IPS DF 4.7 (cell line): ENCODE measurements at regions not wholly inside any gene's neighbourhood (a gene's known extent, or its start where the extent isn't known, plus 50 kb on each side); places are given as distances from the start of the nearest gene placed in this dataset.
"Not testable (repeated sequence)": the region's sequence is repeated elsewhere in the genome, so short reads cannot be mapped to it uniquely, and the experiment has no call there.

ENCODE experiments used
- DNase-seq: peaks from one replicate; pipeline ENCODE4 v3.0.0-alpha.2; 2013; ENCODE audit warnings: low spot score; ENCODE audit errors: extremely low read depth

DNA sequence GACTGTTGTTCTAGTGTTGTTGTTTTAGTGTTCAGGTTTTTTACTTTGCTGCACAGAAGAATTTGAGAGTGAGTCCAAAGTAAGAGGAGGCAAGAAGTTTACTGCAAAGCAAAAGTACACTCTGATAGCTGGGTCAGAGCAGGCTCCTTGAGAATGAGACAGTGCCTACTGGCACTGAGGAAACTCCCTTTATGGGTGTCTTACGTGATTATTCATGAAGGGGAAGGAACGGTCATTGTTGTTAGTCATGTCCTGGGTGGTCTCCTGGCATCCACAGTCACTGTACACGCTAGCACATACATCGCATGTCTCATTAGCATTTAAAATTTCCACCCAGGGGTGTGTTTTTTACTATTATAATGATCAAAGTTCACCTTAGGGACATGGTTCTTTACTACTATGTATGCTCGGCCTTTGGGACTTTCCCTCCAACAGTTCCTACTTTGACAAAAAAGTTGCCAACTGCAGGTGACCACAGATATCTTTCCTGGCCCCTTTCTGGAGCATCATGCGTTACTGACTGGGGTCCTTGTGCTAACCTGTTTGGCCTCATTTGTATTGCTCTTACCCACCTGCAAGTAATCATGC is 688.9 kb upstream of the AMOT start:
- no peak for DNase-seq

DNA sequence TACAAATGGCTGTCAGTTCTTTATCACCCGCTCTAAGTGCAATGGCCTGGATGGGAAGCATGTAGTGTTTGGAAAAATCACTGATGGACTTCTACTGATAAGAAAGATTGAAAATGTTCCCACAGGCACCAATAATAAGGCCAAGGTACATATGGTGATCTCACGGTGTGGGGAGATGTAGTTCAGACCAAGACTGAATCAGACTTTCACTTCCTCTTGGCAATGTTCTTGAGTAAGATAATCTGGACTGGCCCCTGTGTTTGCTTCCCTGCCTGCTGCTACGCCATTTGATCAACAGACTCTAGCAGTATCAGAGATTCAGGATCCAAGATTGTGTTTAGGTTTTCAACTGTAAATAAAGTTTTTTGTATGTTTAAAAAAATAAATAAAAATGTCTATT is 682.2 kb upstream of the AMOT start:
- DNase-seq = no peak

DNA sequence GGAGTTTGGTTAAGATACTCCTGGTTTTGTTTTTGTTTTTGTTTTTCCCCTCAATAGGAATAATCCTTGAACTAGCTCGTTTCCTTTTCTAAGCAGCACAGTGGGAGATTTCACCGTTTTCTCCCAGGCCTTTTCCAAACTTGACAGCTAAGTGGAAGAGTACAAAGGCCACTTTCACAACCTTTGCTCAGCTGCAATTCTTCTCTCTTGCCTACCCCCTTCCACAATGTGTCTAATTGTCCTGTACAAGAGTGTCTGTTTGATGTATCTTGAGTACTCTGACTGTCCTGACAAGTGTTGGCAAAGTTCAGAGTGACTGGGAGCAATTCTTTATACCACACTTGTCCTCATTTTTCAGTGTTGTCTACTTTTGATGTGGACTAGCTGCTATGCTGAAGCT is 674.3 kb upstream of the AMOT start:
- no peak for DNase-seq

DNA sequence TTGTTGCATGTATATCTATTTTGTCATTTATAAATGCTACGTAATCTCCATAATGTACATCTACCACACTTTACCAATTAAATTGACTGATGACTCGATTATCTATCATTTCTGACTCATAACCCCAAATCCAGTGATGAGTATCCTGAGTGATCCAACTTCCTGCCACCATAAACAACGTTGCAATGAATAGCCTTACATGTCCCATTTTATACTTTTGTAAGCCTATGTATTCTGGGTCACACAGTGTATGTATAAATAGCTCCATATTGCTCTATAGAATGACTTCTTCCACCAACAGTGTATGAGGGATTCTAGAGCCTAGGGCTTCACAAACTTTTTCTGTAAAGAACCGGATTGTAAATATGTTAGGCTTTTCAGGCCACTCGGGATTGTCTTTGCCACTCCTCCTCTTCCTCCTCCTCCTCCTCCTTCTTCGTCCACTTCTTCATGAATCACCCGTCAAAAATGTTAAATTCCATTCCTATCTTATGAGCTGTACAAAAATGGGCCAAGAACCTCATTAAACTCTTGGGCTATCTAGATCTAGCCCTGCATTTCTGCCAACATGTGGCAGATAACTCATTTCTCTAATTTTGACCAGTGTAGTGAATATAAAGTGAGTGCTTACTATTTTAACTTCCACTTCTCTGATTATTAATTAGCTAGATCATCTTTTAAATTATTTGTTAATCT is 672.2 kb upstream of the AMOT start:
- no peak for DNase-seq

DNA sequence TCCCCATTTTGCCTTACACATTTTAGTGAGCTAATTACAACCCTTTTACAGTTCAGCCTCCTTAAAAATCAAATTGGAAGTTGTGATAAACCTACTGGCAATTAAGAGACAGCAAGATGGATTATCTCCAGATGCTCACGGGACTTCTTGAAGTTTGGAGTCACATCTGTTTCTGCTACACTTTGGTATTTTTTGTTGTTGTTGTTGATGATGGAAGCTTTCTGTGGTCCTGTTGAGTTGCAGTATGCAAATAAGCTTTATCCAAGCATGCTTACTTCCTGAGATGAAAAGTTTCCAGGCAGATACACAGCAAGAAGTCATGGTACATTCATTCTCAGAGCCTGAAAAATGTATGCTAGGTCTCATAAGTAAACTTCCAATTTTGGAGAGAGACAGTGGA is 670.0 kb upstream of the AMOT start:
- no peak for DNase-seq

DNA sequence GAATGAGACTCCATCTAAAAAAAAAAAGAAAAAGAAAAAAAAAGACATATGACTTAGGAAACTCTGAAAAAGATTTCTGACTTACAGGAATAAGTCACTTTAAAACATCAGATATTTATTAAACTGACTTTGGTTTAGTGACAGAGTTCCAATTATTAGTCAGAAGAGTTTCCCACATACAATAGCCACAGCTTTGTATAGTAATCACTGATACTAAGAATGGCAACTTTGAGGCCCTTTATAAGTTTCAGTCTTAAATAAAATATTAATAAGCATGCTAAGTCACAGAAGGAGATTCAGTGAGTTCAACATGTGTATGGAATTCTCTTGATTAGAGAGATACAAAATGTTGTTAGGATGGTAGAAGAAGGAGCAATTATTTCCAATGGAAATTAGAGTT is 652.3 kb upstream of the AMOT start:
- DNase-seq = no peak

DNA sequence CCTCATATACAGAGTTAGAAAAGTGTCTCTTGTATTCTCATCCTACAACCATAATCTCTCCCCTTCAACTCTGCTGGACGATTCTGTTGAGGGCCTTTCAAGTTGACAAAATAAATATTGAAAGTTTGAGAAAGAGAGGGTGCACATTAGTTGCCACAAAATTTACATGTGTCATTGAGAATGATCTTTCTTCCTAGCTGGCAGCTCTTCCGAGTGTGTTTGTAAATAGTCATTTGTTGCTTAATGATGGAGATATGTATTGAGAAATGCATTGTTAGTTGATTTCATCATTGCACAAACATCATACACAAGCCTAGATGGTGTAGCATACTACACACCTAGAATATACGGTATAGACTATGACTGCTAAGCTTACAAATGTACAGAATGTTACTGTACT is 632.8 kb upstream of the AMOT start:
- no peak for DNase-seq

DNA sequence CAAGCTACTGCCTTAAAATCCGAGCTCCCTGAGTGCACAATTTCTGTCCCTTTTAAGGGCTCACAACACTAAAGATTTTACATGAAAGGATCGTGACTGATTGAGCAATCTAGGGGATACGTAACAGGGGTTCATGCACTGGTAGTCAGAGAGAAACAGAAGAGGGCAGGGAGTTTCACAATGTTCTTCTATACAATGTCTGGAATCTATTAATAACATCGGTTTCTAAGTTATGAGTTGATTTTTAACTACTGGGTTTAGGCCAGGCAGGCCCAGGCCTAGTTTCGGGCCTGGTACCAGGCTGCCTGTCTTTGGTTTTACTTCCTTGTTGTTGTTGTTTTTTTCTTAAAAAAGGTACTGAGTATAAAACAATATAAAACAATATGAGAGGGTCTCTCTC is 632.4 kb upstream of the AMOT start:
- DNase-seq = not testable (repeated sequence)

DNA sequence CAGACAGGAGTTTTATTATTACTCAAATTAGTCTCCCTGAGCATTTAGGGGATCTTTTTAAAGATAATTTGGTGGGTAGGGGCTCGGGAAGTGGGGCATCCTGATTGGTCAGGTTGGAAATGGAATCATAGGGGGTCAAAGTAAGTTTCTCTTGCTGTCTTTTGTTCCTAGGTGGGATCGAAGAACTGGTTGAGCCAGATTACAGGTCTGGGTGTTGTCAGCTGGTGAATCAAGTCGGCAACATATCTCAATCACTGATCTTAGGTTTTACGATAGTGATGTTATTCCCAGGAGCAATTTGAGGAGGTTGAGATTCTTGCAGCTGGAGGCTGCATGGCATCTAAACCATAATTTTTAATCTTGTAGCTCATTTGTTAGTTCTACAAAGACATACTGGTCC is 629.5 kb upstream of the AMOT start:
- no peak for DNase-seq

DNA sequence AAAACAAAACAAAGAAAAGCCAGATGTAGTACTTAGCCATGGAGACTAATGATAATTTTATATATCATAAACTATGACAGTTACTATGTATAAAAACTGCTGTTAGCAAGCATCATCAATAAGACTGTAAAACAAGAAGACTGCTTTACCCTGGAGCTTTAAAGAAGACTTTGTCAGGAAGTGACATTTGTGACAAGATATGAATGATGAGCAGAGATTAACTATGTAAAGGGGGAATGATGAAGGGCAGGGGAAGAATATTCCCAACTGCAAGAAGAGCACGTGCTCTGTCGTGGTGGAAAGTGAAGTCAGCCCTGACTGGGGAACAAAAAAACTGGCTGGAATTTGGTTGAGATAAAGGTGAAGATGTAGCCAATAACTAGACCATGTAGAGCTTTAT is 617.1 kb upstream of the AMOT start:
- DNase-seq = no peak

DNA sequence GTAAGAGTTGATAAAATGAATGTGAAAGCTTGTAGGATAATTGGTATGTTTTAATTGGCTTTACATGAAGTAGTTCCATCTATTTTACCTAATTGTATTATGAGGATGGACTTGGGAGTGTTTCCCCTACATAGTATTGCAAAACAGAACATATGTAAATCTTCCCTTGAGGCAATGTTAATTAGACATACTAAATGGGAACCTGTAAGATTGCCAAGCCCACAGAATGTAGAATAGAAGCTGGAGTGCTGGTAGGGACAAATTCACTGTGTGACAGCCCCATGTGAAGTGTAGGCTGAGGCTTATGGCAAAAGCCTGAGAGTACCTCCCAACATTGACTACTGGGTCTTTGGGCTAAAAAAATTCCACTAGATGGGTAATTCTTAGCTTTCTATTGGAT is 615.0 kb upstream of the AMOT start:
- no peak for DNase-seq

DNA sequence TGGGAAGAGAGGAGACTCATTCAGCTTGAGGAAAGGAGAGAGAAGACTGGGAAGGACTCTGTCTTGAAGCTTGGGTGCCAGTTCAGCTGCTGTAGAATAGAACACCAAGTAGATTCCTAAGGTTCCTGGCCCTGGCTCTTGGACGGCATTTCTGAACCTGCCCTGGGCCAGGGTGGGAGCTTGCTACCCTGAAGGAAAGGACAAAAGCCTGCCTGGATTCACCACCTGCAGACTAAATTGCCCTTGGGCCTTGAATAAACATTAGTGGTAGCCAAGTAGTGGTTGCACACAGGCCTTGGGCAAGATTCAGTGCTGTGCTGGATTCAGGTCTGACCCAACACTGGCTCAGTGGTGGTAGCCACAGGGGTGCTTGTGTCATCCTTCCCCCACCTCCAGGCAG is 588.4 kb upstream of the AMOT start:
- no peak for DNase-seq

DNA sequence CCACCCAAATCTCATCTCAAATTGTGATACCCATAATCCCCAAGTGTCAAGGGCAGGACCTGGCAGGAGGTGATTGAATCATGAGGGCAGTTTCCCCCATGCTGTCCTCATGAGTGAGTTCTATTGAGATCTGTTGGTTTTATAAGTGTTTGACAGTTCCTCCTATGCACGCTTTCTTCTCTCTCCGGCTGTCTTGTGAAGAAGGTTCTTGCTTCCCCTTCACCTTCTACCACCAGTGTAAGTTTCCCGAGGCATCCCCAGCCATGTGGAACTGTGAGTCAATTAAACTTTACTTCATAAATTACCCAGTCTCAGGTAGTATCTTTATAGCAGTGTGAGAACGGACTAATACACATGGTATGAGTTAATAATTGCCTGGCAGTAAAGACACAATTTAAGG is 581.7 kb upstream of the AMOT start:
- no peak for DNase-seq

DNA sequence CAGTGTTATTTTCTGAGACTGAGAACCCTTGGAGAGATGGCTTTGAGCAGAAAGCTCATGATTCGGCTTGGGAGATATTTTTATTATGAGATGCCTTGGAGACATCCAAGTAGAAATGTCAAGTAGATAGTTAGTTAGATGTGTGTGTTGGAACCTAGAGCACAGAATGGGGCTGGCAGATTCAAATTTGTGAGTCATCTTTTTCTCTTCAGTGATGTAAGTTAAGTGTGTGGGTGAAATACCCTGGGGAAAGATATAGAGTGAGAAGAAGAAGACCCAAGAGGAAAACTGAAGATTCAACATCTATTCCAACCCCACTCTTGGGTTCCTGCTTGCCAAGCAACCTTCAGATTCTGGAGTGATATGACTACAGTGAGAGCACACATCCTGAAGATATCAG is 580.8 kb upstream of the AMOT start:
- DNase-seq = no peak

DNA sequence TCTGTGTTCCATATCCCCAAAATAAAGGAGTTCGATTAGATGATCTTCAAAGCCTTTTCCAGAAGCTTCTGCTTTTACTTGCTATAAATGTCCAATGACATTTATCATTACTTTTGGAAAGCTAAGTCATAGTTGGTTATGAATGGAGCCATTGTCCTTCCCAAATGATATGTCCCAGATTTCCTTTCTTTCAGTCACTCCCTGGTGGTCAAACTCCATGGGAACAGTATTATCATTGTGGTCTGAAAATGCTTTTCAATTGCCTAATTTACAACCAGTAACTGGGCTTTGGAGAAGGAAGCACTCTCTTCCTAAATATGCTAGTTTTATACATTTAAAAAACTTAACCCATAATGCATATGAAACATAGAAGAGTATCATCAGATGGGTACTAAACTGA is 571.5 kb upstream of the AMOT start:
- no peak for DNase-seq

DNA sequence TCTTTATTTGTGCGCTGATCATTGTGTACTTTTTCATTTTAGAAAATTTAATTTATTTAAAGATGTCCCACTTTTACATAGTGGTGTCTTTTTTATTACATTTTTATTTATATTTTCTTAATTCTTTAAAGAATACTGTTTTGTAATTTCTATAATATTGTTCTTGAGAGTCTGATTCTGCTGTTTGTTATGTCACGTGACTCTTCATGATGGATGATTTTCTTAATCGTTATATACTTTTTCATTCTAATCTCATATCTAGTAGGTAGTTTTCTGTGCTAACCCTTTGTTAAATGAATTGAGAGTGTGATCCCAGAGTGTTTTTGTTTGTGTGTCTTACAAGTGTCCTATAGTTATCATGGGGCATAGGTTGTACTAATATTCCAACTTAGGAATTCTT is 568.2 kb upstream of the AMOT start:
- no peak for DNase-seq

DNA sequence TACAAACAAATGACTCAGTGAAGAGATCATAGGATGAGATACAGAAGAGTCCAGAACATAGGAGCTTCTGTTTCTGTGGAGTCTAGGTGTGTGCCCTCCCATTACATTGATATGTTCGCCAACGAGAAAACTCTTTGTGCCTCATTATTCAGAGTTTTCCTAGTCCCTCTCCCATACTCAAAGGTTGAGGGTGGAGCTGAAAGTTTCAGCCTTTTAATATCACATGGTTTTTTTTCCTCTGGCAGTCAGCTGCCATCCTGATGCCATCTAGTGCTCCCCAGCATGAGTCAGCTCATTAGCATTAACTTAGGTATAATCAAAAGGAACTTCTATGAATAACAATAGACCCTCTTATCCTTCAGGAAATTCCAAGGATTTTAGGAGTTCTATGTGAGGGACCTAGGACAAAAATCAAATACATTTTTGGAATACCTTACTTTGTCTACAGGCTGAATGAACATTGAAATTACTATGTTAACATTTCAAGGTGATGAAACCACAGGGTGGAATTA is 559.6 kb upstream of the AMOT start:
- peak; percentile 38 for DNase-seq

DNA sequence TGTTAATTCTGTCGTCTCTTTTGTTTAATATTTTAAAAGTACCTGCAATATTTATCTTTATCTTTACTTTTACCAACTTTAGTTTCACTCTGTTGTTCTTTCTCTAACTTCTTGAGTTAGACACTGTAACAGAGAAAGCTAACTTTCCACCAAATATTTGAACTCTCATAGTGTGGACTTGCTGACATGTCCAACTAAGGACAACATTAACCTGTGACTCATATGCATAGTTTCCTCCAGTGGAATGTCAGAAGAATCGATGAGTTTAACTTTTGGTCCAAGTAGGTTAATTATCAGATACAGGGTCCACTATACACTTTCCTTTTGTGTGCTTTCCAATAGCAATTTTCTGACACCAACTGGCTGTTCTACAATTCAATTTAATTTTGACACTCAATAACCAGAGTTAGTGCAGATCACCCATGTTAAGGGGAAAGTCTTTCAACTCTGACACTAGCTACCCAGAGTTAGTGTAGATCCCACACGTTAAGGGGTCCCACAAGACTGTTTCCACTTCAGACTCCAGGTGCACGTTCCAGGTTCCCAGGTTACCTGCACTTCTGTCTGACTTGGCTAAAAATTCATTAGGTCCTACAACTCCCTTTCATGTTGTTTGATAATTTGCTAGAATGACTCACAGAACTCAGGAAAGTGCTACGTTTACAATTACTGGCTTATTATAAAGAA is 559.0 kb upstream of the AMOT start:
- no peak for DNase-seq

DNA sequence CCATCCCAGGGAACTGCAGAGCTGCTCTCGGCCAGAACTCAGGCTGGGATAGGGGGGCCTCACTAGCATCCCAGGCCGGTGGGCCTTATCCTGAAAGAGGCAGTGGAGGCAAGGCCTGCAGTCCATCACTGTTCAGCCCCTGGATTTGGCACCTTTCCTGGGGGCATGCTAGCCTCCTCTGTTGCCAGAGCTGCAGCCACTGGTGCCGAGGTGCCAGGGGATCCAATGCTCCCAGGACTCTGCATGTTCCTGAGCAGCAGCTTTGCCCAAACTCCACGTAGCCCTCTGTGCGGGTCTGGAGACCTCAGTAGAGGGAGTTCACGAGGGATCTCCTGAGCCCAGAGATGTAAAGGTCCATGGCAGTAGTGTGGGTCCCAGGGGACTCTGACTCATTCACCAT is 551.7 kb upstream of the AMOT start:
- no peak for DNase-seq

DNA sequence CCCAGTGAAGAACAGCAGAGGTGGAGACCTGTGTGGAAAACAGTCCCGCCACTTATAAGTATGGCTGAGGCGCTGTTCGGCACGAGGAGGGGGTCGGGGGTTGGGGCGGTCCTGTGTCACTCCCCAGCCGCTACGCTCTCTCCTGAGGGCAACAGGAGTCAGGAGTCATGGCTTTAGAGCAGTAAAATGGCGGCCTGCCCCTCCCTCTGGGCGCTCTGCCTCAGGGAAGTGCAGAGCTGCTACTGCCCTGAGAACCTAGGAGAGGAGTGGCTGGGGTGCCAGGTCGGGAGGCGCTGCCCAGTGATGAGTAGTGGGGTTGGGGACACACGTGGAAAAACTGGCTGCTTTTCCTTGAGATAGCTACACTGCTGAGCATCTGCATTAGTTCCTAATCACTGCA is 551.2 kb upstream of the AMOT start:
- DNase-seq = no peak

DNA sequence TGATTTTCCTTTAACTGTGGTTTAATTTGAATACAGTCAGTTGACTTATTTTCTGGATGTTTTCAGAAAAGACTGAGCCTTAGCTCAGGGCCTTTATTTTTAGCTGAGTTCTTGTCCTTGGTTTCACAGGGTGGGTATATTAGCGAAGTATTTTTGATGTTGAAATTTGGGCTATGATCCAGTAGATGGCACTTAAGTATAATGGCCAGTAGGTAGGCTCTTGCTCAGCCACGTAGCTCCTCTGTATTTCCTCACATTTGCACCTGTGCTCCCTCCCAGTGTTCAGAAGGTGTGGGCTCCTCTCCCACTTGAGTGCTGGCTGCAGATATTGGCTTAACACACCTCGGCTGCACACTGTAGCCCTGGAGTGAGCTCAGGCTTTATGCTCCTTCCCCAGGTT is 549.9 kb upstream of the AMOT start:
- DNase-seq = no peak

DNA sequence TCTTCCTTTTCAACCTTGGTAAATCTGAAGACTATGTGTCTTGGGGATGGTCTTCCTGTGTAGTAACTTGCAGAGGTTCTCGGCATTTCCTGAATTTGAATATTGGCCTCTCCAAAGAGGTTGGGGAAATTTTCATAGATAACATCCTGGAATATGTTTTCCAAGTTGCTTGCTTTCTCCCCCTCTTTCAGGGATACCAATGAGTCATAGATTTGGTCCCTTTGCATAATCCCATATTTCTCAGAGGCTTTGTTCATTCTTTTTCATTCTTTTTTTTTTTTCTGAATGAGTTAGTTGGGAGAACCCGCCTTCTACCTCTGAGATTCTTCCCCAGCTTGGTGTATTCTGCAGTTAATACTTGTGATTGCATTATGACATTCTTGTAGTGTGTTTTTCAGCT is 549.2 kb upstream of the AMOT start:
- DNase-seq = no peak

DNA sequence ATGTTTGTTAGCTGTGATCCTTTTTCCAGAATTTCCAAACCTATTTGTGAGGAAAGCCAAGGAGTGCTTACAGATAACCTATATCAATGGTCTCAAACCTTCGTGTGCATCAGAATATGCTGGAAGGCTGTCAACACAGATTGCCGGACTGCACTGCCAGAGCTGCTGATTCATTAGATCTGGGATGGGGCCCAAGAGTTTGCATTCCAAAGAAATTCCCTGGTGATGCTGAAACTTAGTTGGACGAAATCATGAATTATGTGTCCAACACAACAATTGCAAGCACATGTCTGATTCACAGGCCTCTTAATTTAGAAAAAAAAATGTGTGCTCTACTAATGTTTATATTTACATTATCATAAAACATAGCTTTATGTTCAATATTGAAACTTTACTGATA is 544.0 kb upstream of the AMOT start:
- DNase-seq = no peak
